Fibroblast of lung (primary cell): ENCODE measurements at regions not wholly inside any gene's neighbourhood (a gene's known extent, or its start where the extent isn't known, plus 50 kb on each side); places are given as distances from the start of the nearest gene placed in this dataset.

ENCODE experiments used
- DNase-seq, 2 donors: peaks; one replicate each; pipeline versions ENCODE4 v3.0.0 to v3.0.0-alpha.2; 2010; ENCODE audit warnings: low read depth in 2 of 2
- H2AFZ ChIP-seq: 2 replicates; pipeline ENCODE4 v1.5.1; 2012; ENCODE audit warnings: low read length, control low read depth, inconsistent platforms
- H3K27ac ChIP-seq: 2 replicates; pipeline ENCODE4 v1.5.1; 2011; ENCODE audit warnings: low read length, control low read depth; ENCODE audit not compliant: insufficient read depth
- H3K27me3 ChIP-seq: 2 replicates; pipeline ENCODE4 v1.5.1; 2011; ENCODE audit warnings: mild to moderate bottlenecking, low read length; ENCODE audit not compliant: control insufficient read depth, insufficient read depth
- H3K36me3 ChIP-seq: 2 replicates; pipeline ENCODE4 v1.5.1; 2011; ENCODE audit warnings: low read length; ENCODE audit not compliant: control insufficient read depth, insufficient read depth
- H3K4me1 ChIP-seq: 2 replicates; pipeline ENCODE4 v1.5.1; 2011; ENCODE audit warnings: low read length; ENCODE audit not compliant: control insufficient read depth, insufficient read depth; ENCODE audit errors: extremely low read depth
- H3K4me2 ChIP-seq: 2 replicates; pipeline ENCODE4 v1.5.1; 2011; ENCODE audit warnings: low read length, control low read depth; ENCODE audit not compliant: insufficient read depth; ENCODE audit errors: extremely low read depth
- H3K4me3 ChIP-seq, 4 experiments: fragments of 200-600 bp in 1 of 4; sonication (generic) in 1 of 4; replicated peaks in 1 of 4; 2 replicates each; pipeline ENCODE4 v1.5.1; 2011 to 2016; ENCODE audit warnings: low read length in 4 of 4, low read depth in 3 of 4, mild to moderate bottlenecking in 3 of 4, control low read depth in 2 of 4, inconsistent platforms in 1 of 4, mixed read lengths in 1 of 4; ENCODE audit not compliant: insufficient read depth in 1 of 4; ENCODE audit errors: control extremely low read depth in 1 of 4
- H3K79me2 ChIP-seq: 2 replicates; pipeline ENCODE4 v1.5.1; 2012; ENCODE audit warnings: mild to moderate bottlenecking, low read length, inconsistent platforms; ENCODE audit not compliant: control insufficient read depth, insufficient read depth
- H3K9ac ChIP-seq: 2 replicates; pipeline ENCODE4 v1.5.1; 2011; ENCODE audit warnings: mild to moderate bottlenecking, low read length, control low read depth; ENCODE audit not compliant: insufficient read depth
- H3K9me3 ChIP-seq: 2 replicates; pipeline ENCODE4 v1.5.1; 2012; ENCODE audit warnings: low read depth, low read length; ENCODE audit not compliant: control insufficient read depth, insufficient read depth
- H4K20me1 ChIP-seq: 2 replicates; pipeline ENCODE4 v1.5.1; 2011; ENCODE audit warnings: low read length; ENCODE audit not compliant: control insufficient read depth, insufficient read depth; ENCODE audit errors: extremely low read depth
- CTCF ChIP-seq, 2 donors: IDR thresholded peaks in 1 of 2; conservative IDR thresholded peaks in 1 of 2; 1 replicate in 1 of 2; 2 replicates in 1 of 2; pipeline ENCODE4 v1.5.1; 2011 to 2012; ENCODE audit warnings: low read length in 2 of 2, control low read depth in 1 of 2, inconsistent platforms in 1 of 2, low read depth in 1 of 2, mild to moderate bottlenecking in 1 of 2
- EZH2 ChIP-seq: IDR thresholded peaks from 2 replicates; pipeline ENCODE4 v1.5.1; 2012; ENCODE audit warnings: low read length, control low read depth, mild to moderate bottlenecking; ENCODE audit errors: missing control alignments

- no peak overlapping the region for H3K9ac ChIP-seq
- H3K27me3 ChIP-seq: no peaks in the 10 kb centered on the region
- H4K20me1 ChIP-seq: no peaks in the 10 kb centered on the region
- TF ChIP-seq EZH2 (no peak), CTCF (conservative IDR thresholded peaks at IDR 0.05 in 1 of 2, IDR thresholded peaks at IDR 0.05 in 1 of 2; ENCODE audit: low read depth in 1 of 2, low read length in 2 of 2) (no peak)
- H3K4me3 ChIP-seq: no peak overlapping the region
- H3K79me2 ChIP-seq: no peaks in the 10 kb centered on the region
- H2AFZ ChIP-seq: no peak overlapping the region
- no peaks in the 10 kb centered on the region for H3K36me3 ChIP-seq
- H3K27ac ChIP-seq: no peak overlapping the region
- no peak overlapping the region for H3K4me2 ChIP-seq
- no peak for DNase-seq
- no peaks in the 10 kb centered on the region for H3K4me1 ChIP-seq
- H3K9me3 ChIP-seq: no peaks in the 10 kb centered on the region
Observed at GRCh38 chr1:36562181-36562685, 79.5 kb upstream of the CSF3R start.

- H3K79me2 ChIP-seq: no peaks in the 10 kb centered on the region
- H4K20me1 ChIP-seq: no peaks in the 10 kb centered on the region
- no peaks in the 10 kb centered on the region for H3K36me3 ChIP-seq
- H3K9me3 ChIP-seq: no peaks in the 10 kb centered on the region
- no peak overlapping the region for H3K27ac ChIP-seq
- H2AFZ ChIP-seq: no peak overlapping the region
- H3K9ac ChIP-seq: no peak overlapping the region
- H3K27me3 ChIP-seq: no peaks in the 10 kb centered on the region
- H3K4me1 ChIP-seq: no peaks in the 10 kb centered on the region
- DNase-seq: no peak
- H3K4me2 ChIP-seq: no peak overlapping the region
- no peak overlapping the region for H3K4me3 ChIP-seq
- TF ChIP-seq EZH2: no peak
- TF ChIP-seq CTCF (conservative IDR thresholded peaks at IDR 0.05 in 1 of 2, IDR thresholded peaks at IDR 0.05 in 1 of 2; ENCODE audit: low read depth in 1 of 2, low read length in 2 of 2): no peak
Observed at GRCh38 chr1:36561361-36561724, 78.6 kb upstream of the CSF3R start.

GRCh38 chr1:36560621-36561360, 78.1 kb upstream of the CSF3R start:
- Histone ChIP-seq H4K20me1 (no peaks in the 10 kb centered on the region), H3K4me3 (no peak overlapping the region), H3K9ac (no peak overlapping the region), H3K79me2 (no peaks in the 10 kb centered on the region), H3K4me2 (no peak overlapping the region), H3K27ac (no peak overlapping the region), H2AFZ (no peak overlapping the region), H3K27me3 (no peaks in the 10 kb centered on the region), H3K9me3 (no peaks in the 10 kb centered on the region), H3K4me1 (no peaks in the 10 kb centered on the region), H3K36me3 (no peaks in the 10 kb centered on the region)
- no peak for DNase-seq
- TF ChIP-seq CTCF (conservative IDR thresholded peaks at IDR 0.05 in 1 of 2, IDR thresholded peaks at IDR 0.05 in 1 of 2; ENCODE audit: low read depth in 1 of 2, low read length in 2 of 2) (no peak), EZH2 (no peak)
